ENCODE measurements at regions not wholly inside any gene's neighbourhood (a gene's known extent, or its start where the extent isn't known, plus 50 kb on each side); places are given as distances from the start of the nearest gene placed in this dataset.

GRCh38 chr16:6258056-6258455 lies 1074.6 kb upstream of the RBFOX1 start:
- TF ChIP-seq CTCF (IDR thresholded peaks at IDR 0.05) = no peak
- Mint-ChIP-seq H3K27ac (ENCODE audit: unreplicated experiment) (no peak overlapping the region), H3K9me3 (ENCODE audit: low read depth) (peaks cover 27% of the 10 kb centered on the region)

DNA sequence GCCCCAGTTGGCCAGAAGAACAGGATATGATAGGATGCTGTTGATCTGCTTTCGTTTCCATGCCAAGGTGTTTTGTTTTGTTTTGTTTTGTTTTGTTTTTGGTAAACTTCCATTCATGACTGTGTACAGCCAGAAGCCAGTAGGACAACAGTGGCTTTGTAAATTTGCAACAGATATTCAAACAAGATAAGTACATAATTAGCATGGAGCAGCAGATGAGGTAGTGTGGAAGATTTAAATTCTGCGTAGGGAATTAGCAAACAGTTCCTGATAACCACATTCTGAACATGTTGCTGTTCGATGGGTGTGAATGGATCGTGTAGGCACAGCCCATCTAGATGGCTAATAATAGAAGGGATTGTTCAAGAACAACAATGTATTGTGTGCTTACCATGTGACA lies 1080.1 kb upstream of the RBFOX1 start:
- no peak for DNase-seq (ENCODE audit: low spot score)
- no peak for TF ChIP-seq CTCF (IDR thresholded peaks at IDR 0.05)
- no peaks in the 10 kb centered on the region for H3K4me1 Mint-ChIP-seq (ENCODE audit: low read depth)
- H3K4me3 Mint-ChIP-seq (ENCODE audit: unreplicated experiment) = no peak overlapping the region
- H3K9me3 Mint-ChIP-seq (ENCODE audit: low read depth) = peaks cover 16% of the 10 kb centered on the region
- H3K27ac Mint-ChIP-seq (ENCODE audit: unreplicated experiment) = no peak overlapping the region
- H3K27me3 Mint-ChIP-seq (ENCODE audit: low read depth) = no peaks in the 10 kb centered on the region
- no peaks in the 10 kb centered on the region for H3K36me3 Mint-ChIP-seq (ENCODE audit: low read depth)

More at GRCh38 chr16:6258056-6258455, 1074.6 kb upstream of the RBFOX1 start:
- Mint-ChIP-seq H3K27me3 (ENCODE audit: low read depth) (no peaks in the 10 kb centered on the region), H3K4me1 (ENCODE audit: low read depth) (no peaks in the 10 kb centered on the region), H3K4me3 (ENCODE audit: unreplicated experiment) (no peak overlapping the region), H3K36me3 (ENCODE audit: low read depth) (no peaks in the 10 kb centered on the region)
- DNase-seq (ENCODE audit: low spot score) = no peak

DNA sequence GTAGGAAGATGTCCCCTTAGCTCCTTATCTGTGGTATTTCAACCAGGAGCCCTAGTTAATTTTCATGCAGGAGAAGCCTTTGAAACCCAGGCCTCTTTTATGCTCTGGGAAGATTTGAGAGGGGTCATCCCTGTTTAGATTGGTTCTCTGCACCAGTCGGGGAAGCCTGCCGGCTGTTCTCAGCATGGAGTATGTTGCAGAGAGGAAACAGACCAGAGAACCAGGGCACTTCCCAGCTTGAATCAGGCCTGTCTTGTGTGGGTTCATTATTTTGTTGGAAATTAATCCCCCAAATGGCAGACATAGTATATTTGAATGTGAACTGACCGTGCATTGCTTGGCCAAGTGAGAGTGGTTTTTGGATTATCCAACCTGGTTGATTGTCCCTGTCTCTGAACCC lies 1082.1 kb upstream of the RBFOX1 start:
- H3K27me3 Mint-ChIP-seq (ENCODE audit: low read depth) = no peaks in the 10 kb centered on the region
- no peak for DNase-seq (ENCODE audit: low spot score)
- TF ChIP-seq CTCF (IDR thresholded peaks at IDR 0.05) = no peak
- H3K4me3 Mint-ChIP-seq (ENCODE audit: unreplicated experiment) = no peak overlapping the region
- no peak overlapping the region for H3K27ac Mint-ChIP-seq (ENCODE audit: unreplicated experiment)
- H3K36me3 Mint-ChIP-seq (ENCODE audit: low read depth) = no peaks in the 10 kb centered on the region
- H3K4me1 Mint-ChIP-seq (ENCODE audit: low read depth) = no peaks in the 10 kb centered on the region
- H3K9me3 Mint-ChIP-seq (ENCODE audit: low read depth) = peaks cover 16% of the 10 kb centered on the region

GRCh38 chr16:6249863-6250262 lies 1082.8 kb upstream of the RBFOX1 start:
- no peak for TF ChIP-seq CTCF (IDR thresholded peaks at IDR 0.05)
- Mint-ChIP-seq H3K9me3 (ENCODE audit: low read depth) (peaks cover 17% of the 10 kb centered on the region), H3K27ac (ENCODE audit: unreplicated experiment) (no peak overlapping the region), H3K36me3 (ENCODE audit: low read depth) (no peaks in the 10 kb centered on the region), H3K4me3 (ENCODE audit: unreplicated experiment) (no peak overlapping the region), H3K27me3 (ENCODE audit: low read depth) (no peaks in the 10 kb centered on the region), H3K4me1 (ENCODE audit: low read depth) (no peaks in the 10 kb centered on the region)
- no peak for DNase-seq (ENCODE audit: low spot score)

DNA sequence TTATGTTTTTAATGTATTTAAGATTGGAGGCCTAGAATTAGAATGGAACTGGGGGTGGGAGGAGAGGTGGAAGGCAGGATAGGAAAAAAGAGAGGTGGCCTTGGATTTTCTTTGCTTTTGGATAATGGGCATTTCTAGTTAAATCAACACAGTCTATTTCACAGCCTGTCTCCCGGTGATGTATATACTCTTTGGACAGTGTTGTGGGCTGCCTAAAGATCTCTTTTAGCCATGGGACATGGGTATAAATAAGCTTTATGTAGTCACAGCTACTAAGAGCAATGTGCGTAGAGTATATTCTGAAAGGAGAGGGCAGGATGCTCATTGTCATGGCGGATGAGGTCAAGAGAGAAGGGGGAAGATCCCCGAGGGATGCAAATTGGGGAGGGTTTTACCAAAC lies 1084.4 kb upstream of the RBFOX1 start:
- H3K36me3 Mint-ChIP-seq (ENCODE audit: low read depth) = no peaks in the 10 kb centered on the region
- H3K27me3 Mint-ChIP-seq (ENCODE audit: low read depth) = no peaks in the 10 kb centered on the region
- H3K27ac Mint-ChIP-seq (ENCODE audit: unreplicated experiment) = no peak overlapping the region
- DNase-seq (ENCODE audit: low spot score) = no peak
- TF ChIP-seq CTCF (IDR thresholded peaks at IDR 0.05) = no peak
- no peak overlapping the region for H3K4me3 Mint-ChIP-seq (ENCODE audit: unreplicated experiment)
- H3K4me1 Mint-ChIP-seq (ENCODE audit: low read depth) = no peaks in the 10 kb centered on the region
- H3K9me3 Mint-ChIP-seq (ENCODE audit: low read depth) = peaks cover 26% of the 10 kb centered on the region

All from chondrocyte (in vitro differentiated cells).